ENCODE measurements at regions not wholly inside any gene's neighbourhood (a gene's known extent, or its start where the extent isn't known, plus 50 kb on each side); places are given as distances from the start of the nearest gene placed in this dataset.

GRCh38 chr5:4370218-4370617 lies 769.9 kb upstream of the ADAMTS16 start:
- TF ChIP-seq MAX (IDR thresholded peaks at IDR 0.05) (no peak), TCF12 (IDR thresholded peaks at IDR 0.05; ENCODE audit: low read depth) (no peak), RAD21 (IDR thresholded peaks at IDR 0.05; ENCODE audit: low read depth) (no peak), CEBPB (IDR thresholded peaks at IDR 0.05) (no peak), EP300 (IDR thresholded peaks at IDR 0.05; ENCODE audit: borderline replicate concordance) (no peak), CREB1 (IDR thresholded peaks at IDR 0.05; ENCODE audit: low read depth) (no peak), REST (IDR thresholded peaks at IDR 0.05; ENCODE audit: low read depth) (no peak), YY1 (IDR thresholded peaks at IDR 0.05; ENCODE audit: low read depth) (no peak), TAF1 (IDR thresholded peaks at IDR 0.05; ENCODE audit: low read depth) (no peak), ZBTB7A (IDR thresholded peaks at IDR 0.05; ENCODE audit: low read depth) (no peak), NFIC (IDR thresholded peaks at IDR 0.05) (no peak), TEAD4 (IDR thresholded peaks at IDR 0.05) (no peak), USF1 (IDR thresholded peaks at IDR 0.05) (no peak), EGR1 (IDR thresholded peaks at IDR 0.05) (no peak), FOXM1 (IDR thresholded peaks at IDR 0.05; ENCODE audit: borderline replicate concordance, low read depth) (no peak)

- TF ChIP-seq USF1 (IDR thresholded peaks at IDR 0.05): no peak
- TF ChIP-seq NFIC (IDR thresholded peaks at IDR 0.05): no peak
- TF ChIP-seq RAD21 (IDR thresholded peaks at IDR 0.05; ENCODE audit: low read depth): no peak
- no peak for TF ChIP-seq YY1 (IDR thresholded peaks at IDR 0.05; ENCODE audit: low read depth)
- no peak for TF ChIP-seq REST (IDR thresholded peaks at IDR 0.05; ENCODE audit: low read depth)
- no peak for TF ChIP-seq FOXM1 (IDR thresholded peaks at IDR 0.05; ENCODE audit: borderline replicate concordance, low read depth)
- no peak for TF ChIP-seq EP300 (IDR thresholded peaks at IDR 0.05; ENCODE audit: borderline replicate concordance)
- no peak for TF ChIP-seq TAF1 (IDR thresholded peaks at IDR 0.05; ENCODE audit: low read depth)
- no peak for TF ChIP-seq ZBTB7A (IDR thresholded peaks at IDR 0.05; ENCODE audit: low read depth)
- no peak for TF ChIP-seq CEBPB (IDR thresholded peaks at IDR 0.05)
- no peak for TF ChIP-seq EGR1 (IDR thresholded peaks at IDR 0.05)
- TF ChIP-seq CREB1 (IDR thresholded peaks at IDR 0.05; ENCODE audit: low read depth): no peak
- TF ChIP-seq TCF12 (IDR thresholded peaks at IDR 0.05; ENCODE audit: low read depth): no peak
- TF ChIP-seq TEAD4 (IDR thresholded peaks at IDR 0.05): no peak
Observed at GRCh38 chr5:4372481-4372880, 767.6 kb upstream of the ADAMTS16 start.

- TF ChIP-seq NFIC (IDR thresholded peaks at IDR 0.05) (no peak), RAD21 (IDR thresholded peaks at IDR 0.05; ENCODE audit: low read depth) (no peak), USF1 (IDR thresholded peaks at IDR 0.05) (no peak), ZBTB7A (IDR thresholded peaks at IDR 0.05; ENCODE audit: low read depth) (no peak), TCF12 (IDR thresholded peaks at IDR 0.05; ENCODE audit: low read depth) (no peak), CEBPB (IDR thresholded peaks at IDR 0.05) (no peak), TAF1 (IDR thresholded peaks at IDR 0.05; ENCODE audit: low read depth) (no peak)
Observed at GRCh38 chr5:4373051-4373820, 766.9 kb upstream of the ADAMTS16 start.

GRCh38 chr5:4374866-4375265 lies 765.3 kb upstream of the ADAMTS16 start:
- no peak for TF ChIP-seq NFIC (IDR thresholded peaks at IDR 0.05)
- no peak for TF ChIP-seq TEAD4 (IDR thresholded peaks at IDR 0.05)
- no peak for TF ChIP-seq EP300 (IDR thresholded peaks at IDR 0.05; ENCODE audit: borderline replicate concordance)
- no peak for TF ChIP-seq RAD21 (IDR thresholded peaks at IDR 0.05; ENCODE audit: low read depth)
- no peak for TF ChIP-seq USF1 (IDR thresholded peaks at IDR 0.05)

- no peak for TF ChIP-seq NFIC (IDR thresholded peaks at IDR 0.05)
- TF ChIP-seq ZBTB7A (IDR thresholded peaks at IDR 0.05; ENCODE audit: low read depth): no peak
- TF ChIP-seq TAF1 (IDR thresholded peaks at IDR 0.05; ENCODE audit: low read depth): no peak
- no peak for TF ChIP-seq FOXM1 (IDR thresholded peaks at IDR 0.05; ENCODE audit: borderline replicate concordance, low read depth)
- no peak for TF ChIP-seq EP300 (IDR thresholded peaks at IDR 0.05; ENCODE audit: borderline replicate concordance)
- no peak for TF ChIP-seq YY1 (IDR thresholded peaks at IDR 0.05; ENCODE audit: low read depth)
- no peak for TF ChIP-seq TCF12 (IDR thresholded peaks at IDR 0.05; ENCODE audit: low read depth)
- TF ChIP-seq TEAD4 (IDR thresholded peaks at IDR 0.05): no peak
- TF ChIP-seq CREB1 (IDR thresholded peaks at IDR 0.05; ENCODE audit: low read depth): no peak
- no peak for TF ChIP-seq RAD21 (IDR thresholded peaks at IDR 0.05; ENCODE audit: low read depth)
- TF ChIP-seq EGR1 (IDR thresholded peaks at IDR 0.05): no peak
- TF ChIP-seq REST (IDR thresholded peaks at IDR 0.05; ENCODE audit: low read depth): no peak
- TF ChIP-seq CEBPB (IDR thresholded peaks at IDR 0.05): no peak
Observed at GRCh38 chr5:4375640-4376039, 764.5 kb upstream of the ADAMTS16 start.

All from Ishikawa (cell line).